ENCODE measurements at regions not wholly inside any gene's neighbourhood (a gene's known extent, or its start where the extent isn't known, plus 50 kb on each side); places are given as distances from the start of the nearest gene placed in this dataset.
A peak's percentile ranks its signal among the peaks of the same experiment; 100 is the strongest.
"Not testable (repeated sequence)": the region's sequence is repeated elsewhere in the genome, so short reads cannot be mapped to it uniquely, and the experiment has no call there.

DNA sequence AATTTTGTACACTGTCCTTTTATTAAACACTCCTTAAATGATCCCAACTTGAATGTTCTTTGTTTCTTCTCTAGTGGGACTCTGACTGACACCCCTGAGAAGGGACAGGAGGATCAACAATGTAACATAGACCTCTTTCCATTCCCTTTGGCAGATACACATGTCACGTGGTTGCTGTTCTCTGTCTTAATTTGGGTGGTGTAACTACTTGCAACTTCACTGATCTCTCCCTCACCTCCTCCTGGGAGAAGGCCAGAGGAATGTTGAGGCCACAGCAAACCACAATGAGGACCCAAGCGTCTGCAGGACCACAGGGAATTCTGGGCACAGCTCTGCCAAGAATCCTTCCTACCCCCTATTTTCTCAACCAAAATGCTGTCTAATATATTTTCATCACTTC is 205.6 kb downstream of the RTP5 start:
- no peak for TF ChIP-seq CTCF (IDR thresholded peaks at IDR 0.05)
- H3K27ac ChIP-seq = no peak overlapping the region
- no peak overlapping the region for H3K4me3 ChIP-seq (ENCODE audit: low read depth in 1 of 2, low read length in 1 of 2)
- H3K4me1 ChIP-seq (ENCODE audit: control insufficient read depth in 1 of 2, insufficient read depth in 1 of 2, low read depth in 1 of 2, low read length in 1 of 2) = no peaks in the 10 kb centered on the region
- peaks cover 28% of the 10 kb centered on the region for H3K27me3 ChIP-seq
- no peaks in the 10 kb centered on the region for H3K36me3 ChIP-seq
- no peaks in the 10 kb centered on the region for H3K9me3 ChIP-seq

GRCh38 chr2:242075696-242076095 is 206.2 kb downstream of the RTP5 start:
- TF ChIP-seq CTCF (IDR thresholded peaks at IDR 0.05) = no peak
- Histone ChIP-seq H3K4me3 (ENCODE audit: low read depth in 1 of 2, low read length in 1 of 2) (no peak overlapping the region), H3K9me3 (no peaks in the 10 kb centered on the region), H3K36me3 (no peaks in the 10 kb centered on the region), H3K4me1 (ENCODE audit: control insufficient read depth in 1 of 2, insufficient read depth in 1 of 2, low read depth in 1 of 2, low read length in 1 of 2) (no peaks in the 10 kb centered on the region), H3K27me3 (peaks cover 32% of the 10 kb centered on the region), H3K27ac (no peak overlapping the region)

DNA sequence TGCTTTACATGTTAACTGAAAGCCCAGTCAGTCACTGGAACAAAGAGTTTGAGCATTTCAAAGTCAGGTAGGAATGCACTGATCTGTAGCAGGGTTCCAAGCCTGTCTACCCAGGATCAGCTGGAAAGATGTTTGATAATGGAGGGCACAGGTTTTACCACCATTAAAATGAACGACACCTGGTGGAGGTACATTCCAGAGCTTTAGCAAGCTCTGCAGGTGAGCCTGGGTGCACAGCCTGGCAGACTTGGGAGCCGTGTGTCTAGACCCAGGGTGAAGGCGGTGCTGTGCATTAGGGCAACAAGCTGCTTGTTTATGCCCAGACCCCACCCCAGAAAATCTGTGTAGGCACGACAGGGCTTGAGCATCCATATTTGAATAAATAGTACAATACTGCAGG is 206.7 kb downstream of the RTP5 start:
- H3K4me3 ChIP-seq (ENCODE audit: low read depth in 1 of 2, low read length in 1 of 2); H3K36me3 ChIP-seq; H3K27ac ChIP-seq; H3K9me3 ChIP-seq; H3K4me1 ChIP-seq (ENCODE audit: control insufficient read depth in 1 of 2, insufficient read depth in 1 of 2, low read depth in 1 of 2, low read length in 1 of 2): not testable (repeated sequence)
- H3K27me3 ChIP-seq = peaks cover 32% of the 10 kb centered on the region

- H3K27me3 ChIP-seq = peaks cover 32% of the 10 kb centered on the region
- not testable (repeated sequence) for H3K36me3 ChIP-seq; H3K9me3 ChIP-seq; H3K4me3 ChIP-seq (ENCODE audit: low read depth in 1 of 2, low read length in 1 of 2); H3K4me1 ChIP-seq (ENCODE audit: control insufficient read depth in 1 of 2, insufficient read depth in 1 of 2, low read depth in 1 of 2, low read length in 1 of 2); H3K27ac ChIP-seq
Observed at GRCh38 chr2:242078426-242078825, 208.9 kb downstream of the RTP5 start.

DNA sequence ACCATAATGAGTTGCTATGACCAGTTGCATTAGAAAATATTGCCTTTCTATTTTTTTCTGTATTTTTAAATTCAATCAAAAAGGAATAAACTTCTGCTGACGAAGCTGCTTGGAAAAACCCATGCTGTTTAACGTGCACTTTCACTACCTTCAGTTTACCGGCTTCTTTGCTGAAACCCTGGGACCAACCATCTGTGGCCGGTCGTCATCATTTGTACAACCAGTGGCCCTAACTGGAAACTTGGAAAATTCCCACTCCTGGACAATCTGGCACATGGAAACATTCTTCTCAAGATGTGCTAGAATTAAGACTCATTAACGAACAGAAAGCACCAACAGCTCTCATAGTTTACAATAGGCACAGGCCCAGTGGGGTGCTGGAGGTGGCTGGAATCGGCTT is 210.3 kb downstream of the RTP5 start:
- H3K36me3 ChIP-seq; H3K4me1 ChIP-seq (ENCODE audit: control insufficient read depth in 1 of 2, insufficient read depth in 1 of 2, low read depth in 1 of 2, low read length in 1 of 2); H3K27ac ChIP-seq; H3K9me3 ChIP-seq; H3K4me3 ChIP-seq (ENCODE audit: low read depth in 1 of 2, low read length in 1 of 2): not testable (repeated sequence)
- H3K27me3 ChIP-seq = peaks cover 32% of the 10 kb centered on the region

- not testable (repeated sequence) for H3K27ac ChIP-seq; H3K36me3 ChIP-seq; H3K4me1 ChIP-seq (ENCODE audit: control insufficient read depth in 1 of 2, insufficient read depth in 1 of 2, low read depth in 1 of 2, low read length in 1 of 2); H3K9me3 ChIP-seq; H3K4me3 ChIP-seq (ENCODE audit: low read depth in 1 of 2, low read length in 1 of 2)
- H3K27me3 ChIP-seq = peaks cover 29% of the 10 kb centered on the region
Observed at GRCh38 chr2:242080575-242081214, 211.2 kb downstream of the RTP5 start.

GRCh38 chr2:242084034-242084433 is 214.5 kb downstream of the RTP5 start:
- H3K36me3 ChIP-seq; H3K4me3 ChIP-seq (ENCODE audit: low read depth in 1 of 2, low read length in 1 of 2); H3K27me3 ChIP-seq; H3K9me3 ChIP-seq; H3K27ac ChIP-seq: not testable (repeated sequence)
- H3K4me1 ChIP-seq (ENCODE audit: control insufficient read depth in 1 of 2, insufficient read depth in 1 of 2, low read depth in 1 of 2, low read length in 1 of 2) = peaks cover 21 to 25% of the 10 kb centered on the region in 2 experiments

- Histone ChIP-seq H3K4me1 (ENCODE audit: control insufficient read depth in 1 of 2, insufficient read depth in 1 of 2, low read depth in 1 of 2, low read length in 1 of 2) (peaks cover 21 to 25% of the 10 kb centered on the region in 2 experiments), H3K27ac (peak overlapping the region; percentile 80), H3K4me3 (ENCODE audit: low read depth in 1 of 2, low read length in 1 of 2) (peak overlapping the region in 1 of 2 experiments; percentile 41)
- H3K27me3 ChIP-seq, H3K9me3 ChIP-seq, H3K36me3 ChIP-seq: not testable (repeated sequence)
Observed at GRCh38 chr2:242085024-242085674, 215.6 kb downstream of the RTP5 start.
